ENCODE measurements at regions not wholly inside any gene's neighbourhood (a gene's known extent, or its start where the extent isn't known, plus 50 kb on each side); places are given as distances from the start of the nearest gene placed in this dataset.

- DNase-seq, result no peak
Observed at GRCh38 chr4:151922811-151923210, 162.0 kb upstream of the GATB start.

GRCh38 chr4:151922306-151922705 lies 161.5 kb upstream of the GATB start:
- no peak for DNase-seq

GRCh38 chr4:151921811-151922210 lies 161.0 kb upstream of the GATB start:
- no peak for DNase-seq

GRCh38 chr4:151921386-151921785 lies 160.6 kb upstream of the GATB start:
- DNase-seq, result no peak

GRCh38 chr4:151917145-151917734 lies 156.4 kb upstream of the GATB start:
- DNase-seq, result no peak

GRCh38 chr4:151912632-151913031 lies 151.8 kb upstream of the GATB start:
- no peak for DNase-seq

- DNase-seq, result no peak
Observed at GRCh38 chr4:151911970-151912369, 151.2 kb upstream of the GATB start.

GRCh38 chr4:151908734-151909497 lies 148.1 kb upstream of the GATB start:
- no peak for DNase-seq

GRCh38 chr4:151908201-151908600 lies 147.4 kb upstream of the GATB start:
- DNase-seq, result no peak

GRCh38 chr4:151906438-151906837 lies 145.6 kb upstream of the GATB start:
- no peak for DNase-seq

- DNase-seq, result no peak
Observed at GRCh38 chr4:151905197-151905596, 144.4 kb upstream of the GATB start.

- no peak for DNase-seq
Observed at GRCh38 chr4:151901631-151902030, 140.8 kb upstream of the GATB start.

GRCh38 chr4:151896880-151897279 lies 136.1 kb upstream of the GATB start:
- no peak for DNase-seq

- no peak for DNase-seq
Observed at GRCh38 chr4:151895671-151896070, 134.9 kb upstream of the GATB start.

- no peak for DNase-seq
Observed at GRCh38 chr4:151894246-151894645, 133.4 kb upstream of the GATB start.

- DNase-seq, result no peak
Observed at GRCh38 chr4:151888367-151888866, 127.6 kb upstream of the GATB start.

- DNase-seq, result no peak
Observed at GRCh38 chr4:151887816-151888180, 127.0 kb upstream of the GATB start.

GRCh38 chr4:151887031-151887815 lies 126.4 kb upstream of the GATB start:
- DNase-seq, result no peak

- DNase-seq, result no peak
Observed at GRCh38 chr4:151885123-151885522, 124.3 kb upstream of the GATB start.

GRCh38 chr4:151883747-151884146 lies 122.9 kb upstream of the GATB start:
- no peak for DNase-seq

- no peak for DNase-seq
Observed at GRCh38 chr4:151882072-151882803, 121.4 kb upstream of the GATB start.

- no peak for DNase-seq
Observed at GRCh38 chr4:151879705-151880445, 119.1 kb upstream of the GATB start.
